ENCODE measurements at regions not wholly inside any gene's neighbourhood (a gene's known extent, or its start where the extent isn't known, plus 50 kb on each side); places are given as distances from the start of the nearest gene placed in this dataset.

GRCh38 chr7:124168616-124169015, 135.7 kb upstream of the TMEM229A start:
- TF ChIP-seq POLR2A (IDR thresholded peaks at IDR 0.05): no peak
- no peak for TF ChIP-seq CTCF (IDR thresholded peaks at IDR 0.05)
